Mesendoderm (in vitro differentiated cells): ENCODE measurements at regions not wholly inside any gene's neighbourhood (a gene's known extent, or its start where the extent isn't known, plus 50 kb on each side); places are given as distances from the start of the nearest gene placed in this dataset.
A peak's percentile ranks its signal among the peaks of the same experiment; 100 is the strongest.

ENCODE experiments used
- DNase-seq: peaks from one replicate; pipeline ENCODE4 v3.0.0; 2013
- H2AK5ac ChIP-seq: 2 replicates; pipeline ENCODE4 v1.6.1; 2013; ENCODE audit warnings: low read length, inconsistent platforms
- H2BK120ac ChIP-seq: 2 replicates; pipeline ENCODE4 v1.6.1; 2013; ENCODE audit warnings: low read depth, mild to moderate bottlenecking, low read length, moderate library complexity, mixed read lengths
- H2BK15ac ChIP-seq: replicated peaks from 2 replicates; pipeline ENCODE4 v1.6.1; 2013; ENCODE audit warnings: low read depth, mild to moderate bottlenecking, moderate library complexity
- H2BK5ac ChIP-seq: 2 replicates; pipeline ENCODE4 v1.6.1; 2013; ENCODE audit warnings: low read length, inconsistent platforms
- H3K18ac ChIP-seq: 2 replicates; pipeline ENCODE4 v1.6.1; 2013; ENCODE audit warnings: mild to moderate bottlenecking, low read length, mixed read lengths
- H3K23ac ChIP-seq: one replicate; pipeline ENCODE4 v1.6.1; 2013; ENCODE audit warnings: low read length
- H3K27ac ChIP-seq: 2 replicates; pipeline ENCODE4 v1.5.1; 2013; ENCODE audit warnings: low read depth, mild to moderate bottlenecking, inconsistent platforms, low read length, moderate library complexity
- H3K27me3 ChIP-seq: 2 replicates; pipeline ENCODE4 v1.6.1; 2013; ENCODE audit warnings: low read length, control low read depth, mild to moderate bottlenecking, inconsistent platforms; ENCODE audit not compliant: insufficient read depth, poor library complexity
- H3K36me3 ChIP-seq: 2 replicates; pipeline ENCODE4 v1.6.1; 2013; ENCODE audit warnings: low read length, inconsistent platforms; ENCODE audit not compliant: control insufficient read depth, insufficient read depth
- H3K4ac ChIP-seq: one replicate; pipeline ENCODE4 v1.6.1; 2013; ENCODE audit warnings: low read depth, mild to moderate bottlenecking, low read length, moderate library complexity
- H3K4me1 ChIP-seq: 2 replicates; pipeline ENCODE4 v1.6.1; 2013; ENCODE audit warnings: low read depth, low read length, inconsistent platforms; ENCODE audit not compliant: control insufficient read depth
- H3K4me2 ChIP-seq: 2 replicates; pipeline ENCODE4 v1.6.1; 2013; ENCODE audit warnings: low read length
- H3K4me3 ChIP-seq: 2 replicates; pipeline ENCODE4 v1.5.1; 2013; ENCODE audit warnings: mild to moderate bottlenecking, low read length
- H3K56ac ChIP-seq: one replicate; pipeline ENCODE4 v1.6.1; 2013; ENCODE audit warnings: low read length
- H3K79me1 ChIP-seq: 2 replicates; pipeline ENCODE4 v1.6.1; 2013; ENCODE audit warnings: low read length, inconsistent platforms
- H3K79me2 ChIP-seq: 2 replicates; pipeline ENCODE4 v1.6.1; 2013; ENCODE audit warnings: mild to moderate bottlenecking, low read length; ENCODE audit not compliant: control insufficient read depth, insufficient read depth
- H3K9ac ChIP-seq: 2 replicates; pipeline ENCODE4 v1.6.1; 2013; ENCODE audit warnings: low read length, inconsistent platforms
- H4K5ac ChIP-seq: one replicate; pipeline ENCODE4 v1.6.1; 2013; ENCODE audit warnings: low read length
- H4K8ac ChIP-seq: one replicate; pipeline ENCODE4 v1.6.1; 2013; ENCODE audit warnings: low read depth, mild to moderate bottlenecking, control low read depth, low read length, moderate library complexity
- WGBS: extraction: QIAGEN DNeasy Blood & Tissue Kit; methylation state at CpG from one replicate; pipeline ENCODE4 v1.1.7; 2013; ENCODE audit warnings: low lambda C conversion rate, missing lambda C conversion rate; ENCODE audit not compliant: insufficient coverage; ENCODE audit errors: extremely low coverage; 5-methylcytosine and 5-hydroxymethylcytosine counted together

DNA sequence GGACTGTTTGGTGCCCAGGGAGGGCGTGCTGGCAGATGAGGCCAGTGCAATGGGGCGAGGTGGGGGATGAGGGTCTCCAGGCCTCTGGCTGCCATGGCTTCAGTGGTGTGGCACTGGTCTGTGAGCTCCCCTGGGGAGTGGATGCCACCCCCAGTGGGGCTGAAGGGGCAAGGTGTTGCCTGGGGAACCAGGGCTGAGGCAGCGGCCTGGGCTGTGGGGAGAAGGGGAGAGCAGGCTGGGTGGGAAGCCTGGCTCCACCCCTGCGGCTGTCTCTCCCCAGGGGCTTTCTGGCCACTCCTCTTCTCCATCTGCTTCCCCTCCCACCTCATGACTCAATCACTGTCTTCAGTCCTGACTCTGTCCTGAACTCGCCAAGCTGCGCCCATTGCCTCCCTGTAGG is 88.4 kb upstream of the TLE3 start:
- Histone ChIP-seq H3K4me2 (no peak overlapping the region), H3K23ac (no peak overlapping the region), H3K36me3 (no peaks in the 10 kb centered on the region), H2BK5ac (peak overlapping the region; percentile 12), H3K27ac (no peak overlapping the region), H3K4me1 (peaks cover 25% of the 10 kb centered on the region), H3K79me2 (no peaks in the 10 kb centered on the region), H4K5ac (no peak overlapping the region), H2BK120ac (no peak overlapping the region), H3K56ac (peak overlapping the region; percentile 2), H3K18ac (no peak overlapping the region), H3K27me3 (no peaks in the 10 kb centered on the region), H3K9ac (no peak overlapping the region), H3K4ac (no peak overlapping the region), H2AK5ac (peak overlapping the region; percentile 78), H2BK15ac (no peak overlapping the region), H3K4me3 (no peak overlapping the region), H4K8ac (no peak overlapping the region), H3K79me1 (no peaks in the 10 kb centered on the region)
- no CpG with 5 or more reads among the region's 6 CpGs for WGBS
- no peak for DNase-seq

DNA sequence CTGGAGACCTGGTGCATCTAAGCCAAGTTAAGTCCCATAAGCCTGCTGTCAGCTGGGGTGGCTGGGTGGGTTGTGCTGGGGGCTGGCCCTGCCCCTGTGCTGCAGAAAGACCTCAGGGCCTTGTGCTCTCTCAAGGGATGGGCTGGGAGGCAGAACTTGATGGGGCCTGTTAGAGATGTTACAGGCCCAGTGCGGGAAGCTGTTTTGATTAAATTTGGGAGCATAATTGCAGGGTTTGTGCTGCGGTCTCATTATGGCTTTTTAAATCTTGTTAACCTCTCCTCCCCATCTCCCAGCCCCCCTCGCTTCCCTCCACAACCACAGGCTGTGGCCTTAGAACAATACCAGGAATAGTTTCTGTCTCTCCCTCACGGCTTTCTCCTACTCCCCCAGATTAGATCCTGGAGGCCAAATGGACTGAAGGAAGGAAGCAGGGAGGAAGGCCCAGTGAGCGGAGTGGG is 87.6 kb upstream of the TLE3 start:
- H3K9ac ChIP-seq, result no peak overlapping the region
- peak overlapping the region; percentile 3 for H2AK5ac ChIP-seq
- no peak overlapping the region for H3K4me2 ChIP-seq
- H3K18ac ChIP-seq, result no peak overlapping the region
- no peak overlapping the region for H3K23ac ChIP-seq
- no peak overlapping the region for H4K8ac ChIP-seq
- H3K79me1 ChIP-seq, result no peaks in the 10 kb centered on the region
- H2BK120ac ChIP-seq, result no peak overlapping the region
- no CpG with 5 or more reads among the region's 5 CpGs for WGBS
- no peak overlapping the region for H3K27ac ChIP-seq
- H3K4ac ChIP-seq, result no peak overlapping the region
- H4K5ac ChIP-seq, result no peak overlapping the region
- no peaks in the 10 kb centered on the region for H3K36me3 ChIP-seq
- no peak overlapping the region for H2BK15ac ChIP-seq
- peak overlapping the region; percentile 2 for H3K56ac ChIP-seq
- no peak overlapping the region for H3K4me3 ChIP-seq
- DNase-seq, result no peak
- H3K27me3 ChIP-seq, result no peaks in the 10 kb centered on the region
- peaks cover 17% of the 10 kb centered on the region for H3K4me1 ChIP-seq
- H2BK5ac ChIP-seq, result no peak overlapping the region
- no peaks in the 10 kb centered on the region for H3K79me2 ChIP-seq

- no peak overlapping the region for H4K8ac ChIP-seq
- no peaks in the 10 kb centered on the region for H3K79me1 ChIP-seq
- H3K4ac ChIP-seq, result no peak overlapping the region
- no peaks in the 10 kb centered on the region for H3K27me3 ChIP-seq
- H3K23ac ChIP-seq, result no peak overlapping the region
- no peak overlapping the region for H2AK5ac ChIP-seq
- no peak overlapping the region for H3K4me2 ChIP-seq
- no peak overlapping the region for H3K56ac ChIP-seq
- H3K9ac ChIP-seq, result no peak overlapping the region
- no peak overlapping the region for H3K4me3 ChIP-seq
- no peaks in the 10 kb centered on the region for H3K36me3 ChIP-seq
- H3K18ac ChIP-seq, result no peak overlapping the region
- no peak overlapping the region for H2BK15ac ChIP-seq
- H3K79me2 ChIP-seq, result no peaks in the 10 kb centered on the region
- WGBS, result no CpG with 5 or more reads among the region's 8 CpGs
- peak; percentile 59 for DNase-seq
- peaks cover 11% of the 10 kb centered on the region for H3K4me1 ChIP-seq
- no peak overlapping the region for H3K27ac ChIP-seq
- H2BK5ac ChIP-seq, result no peak overlapping the region
- no peak overlapping the region for H4K5ac ChIP-seq
- no peak overlapping the region for H2BK120ac ChIP-seq
Observed at GRCh38 chr15:70182858-70183695, 85.4 kb upstream of the TLE3 start.

- H3K79me1 ChIP-seq, result no peaks in the 10 kb centered on the region
- no peak overlapping the region for H4K5ac ChIP-seq
- no peak overlapping the region for H4K8ac ChIP-seq
- H3K4ac ChIP-seq, result no peak overlapping the region
- H2BK5ac ChIP-seq, result no peak overlapping the region
- no peak overlapping the region for H3K27ac ChIP-seq
- no peak overlapping the region for H3K9ac ChIP-seq
- H3K4me1 ChIP-seq, result peaks cover 11% of the 10 kb centered on the region
- H3K79me2 ChIP-seq, result no peaks in the 10 kb centered on the region
- no peak overlapping the region for H2AK5ac ChIP-seq
- H2BK120ac ChIP-seq, result no peak overlapping the region
- no peak overlapping the region for H3K4me2 ChIP-seq
- no peak overlapping the region for H3K56ac ChIP-seq
- H3K36me3 ChIP-seq, result no peaks in the 10 kb centered on the region
- H3K4me3 ChIP-seq, result no peak overlapping the region
- H3K27me3 ChIP-seq, result no peaks in the 10 kb centered on the region
- no peak overlapping the region for H2BK15ac ChIP-seq
- no peak overlapping the region for H3K18ac ChIP-seq
- no peak for DNase-seq
- H3K23ac ChIP-seq, result no peak overlapping the region
- WGBS, result no CpG with 5 or more reads among the region's 4 CpGs
Observed at GRCh38 chr15:70181626-70182255, 84.0 kb upstream of the TLE3 start.

- Histone ChIP-seq H2AK5ac (no peak overlapping the region), H3K4me3 (no peak overlapping the region), H2BK5ac (peak overlapping the region; percentile 45), H3K27ac (no peak overlapping the region), H3K4ac (no peak overlapping the region), H3K4me2 (no peak overlapping the region), H3K18ac (no peak overlapping the region), H3K79me2 (no peaks in the 10 kb centered on the region), H3K4me1 (no peaks in the 10 kb centered on the region), H3K56ac (peak overlapping the region; percentile 28), H3K36me3 (no peaks in the 10 kb centered on the region), H3K79me1 (no peaks in the 10 kb centered on the region), H3K9ac (no peak overlapping the region), H4K5ac (no peak overlapping the region), H2BK15ac (no peak overlapping the region), H2BK120ac (no peak overlapping the region), H4K8ac (no peak overlapping the region), H3K27me3 (no peaks in the 10 kb centered on the region), H3K23ac (no peak overlapping the region)
- no peak for DNase-seq
- no CpG with 5 or more reads among the region's 15 CpGs for WGBS
Observed at GRCh38 chr15:70180186-70180875, 82.6 kb upstream of the TLE3 start.
